Stimulated activated CD4-positive, alpha-beta T cell treated with anti-CD3 and anti-CD28 coated beads, Interleukin-2, amount 100 ng/mL, for 4 hours (primary cell): ENCODE measurements at regions not wholly inside any gene's neighbourhood (a gene's known extent, or its start where the extent isn't known, plus 50 kb on each side); places are given as distances from the start of the nearest gene placed in this dataset.
"Not testable (repeated sequence)": the region's sequence is repeated elsewhere in the genome, so short reads cannot be mapped to it uniquely, and the experiment has no call there.

Experiments used
- DNase-seq: peaks from one replicate; pipeline ENCODE4 v3.0.0-alpha.2; 2020; ENCODE audit warnings: low read depth

- DNase-seq: no peak
These were observed 105.5 kb downstream of the KPNA2 start for GRCh38 chr17:68141050-68141449.

GRCh38 chr17:68142595-68142994, 105.2 kb upstream of the AMZ2 start:
- DNase-seq: no peak

GRCh38 chr17:68143425-68143824, 104.4 kb upstream of the AMZ2 start:
- DNase-seq: no peak

- no peak for DNase-seq
These were observed 102.8 kb upstream of the AMZ2 start for GRCh38 chr17:68145088-68145487.

- DNase-seq: no peak
These were observed 98.9 kb upstream of the AMZ2 start for GRCh38 chr17:68148936-68149335.

- DNase-seq: no peak
These were observed 95.7 kb upstream of the AMZ2 start for GRCh38 chr17:68152161-68152571.

- no peak for DNase-seq
These were observed 92.2 kb upstream of the AMZ2 start for GRCh38 chr17:68155692-68156091.

GRCh38 chr17:68161644-68162428, 86.0 kb upstream of the AMZ2 start:
- no peak for DNase-seq

- DNase-seq: not testable (repeated sequence)
These were observed 79.3 kb upstream of the AMZ2 start for GRCh38 chr17:68168273-68169164.

- not testable (repeated sequence) for DNase-seq
These were observed 78.5 kb upstream of the AMZ2 start for GRCh38 chr17:68169165-68169821.

- DNase-seq: no peak
These were observed 78.0 kb upstream of the AMZ2 start for GRCh38 chr17:68169840-68170239.

GRCh38 chr17:68170246-68170645, 77.6 kb upstream of the AMZ2 start:
- no peak for DNase-seq

- peak; percentile 64 for DNase-seq
These were observed 75.3 kb upstream of the AMZ2 start for GRCh38 chr17:68172461-68172954.

GRCh38 chr17:68175416-68175815, 72.4 kb upstream of the AMZ2 start:
- no peak for DNase-seq

GRCh38 chr17:68175905-68176304, 71.9 kb upstream of the AMZ2 start:
- no peak for DNase-seq

- DNase-seq: no peak
These were observed 71.1 kb upstream of the AMZ2 start for GRCh38 chr17:68176718-68177117.

GRCh38 chr17:68178831-68179230, 69.0 kb upstream of the AMZ2 start:
- DNase-seq: no peak

GRCh38 chr17:68179236-68179925, 68.5 kb upstream of the AMZ2 start:
- DNase-seq: no peak

- DNase-seq: no peak
These were observed 67.9 kb upstream of the AMZ2 start for GRCh38 chr17:68179926-68180285.

- no peak for DNase-seq
These were observed 65.9 kb upstream of the AMZ2 start for GRCh38 chr17:68182011-68182306.

- DNase-seq: peak; percentile 65
These were observed 64.8 kb upstream of the AMZ2 start for GRCh38 chr17:68182940-68183551.

- DNase-seq: no peak
These were observed 63.7 kb upstream of the AMZ2 start for GRCh38 chr17:68184141-68184571.
